Esophagus muscularis mucosa (tissue), 3 donors: ENCODE measurements at regions not wholly inside any gene's neighbourhood (a gene's known extent, or its start where the extent isn't known, plus 50 kb on each side); places are given as distances from the start of the nearest gene placed in this dataset.

Experiments
- CTCF ChIP-seq, 3 experiments: fragments of 200-600 bp in 2 of 3; fragments of 450-650 bp in 1 of 3; sonication (generic) in 2 of 3; IDR thresholded peaks; one replicate each; pipeline ENCODE4 v1.5.1; 2017 to 2019; ENCODE audit warnings: antibody characterized with exemption in 3 of 3, mild to moderate bottlenecking in 2 of 3, moderate library complexity in 1 of 3
- POLR2A ChIP-seq: fragments of 450-650 bp; IDR thresholded peaks from one replicate; pipeline ENCODE4 v1.6.1; 2017; ENCODE audit warnings: antibody characterized with exemption, moderate library complexity, mild to moderate bottlenecking, low read depth

GRCh38 chr7:156582591-156583123, 57.9 kb upstream of the RNF32 start:
- TF ChIP-seq POLR2A (no peak), CTCF (IDR thresholded peaks at IDR 0.05) (no peak)
